ENCODE measurements at regions not wholly inside any gene's neighbourhood (a gene's known extent, or its start where the extent isn't known, plus 50 kb on each side); places are given as distances from the start of the nearest gene placed in this dataset.
"Not testable (repeated sequence)": the region's sequence is repeated elsewhere in the genome, so short reads cannot be mapped to it uniquely, and the experiment has no call there.

DNA sequence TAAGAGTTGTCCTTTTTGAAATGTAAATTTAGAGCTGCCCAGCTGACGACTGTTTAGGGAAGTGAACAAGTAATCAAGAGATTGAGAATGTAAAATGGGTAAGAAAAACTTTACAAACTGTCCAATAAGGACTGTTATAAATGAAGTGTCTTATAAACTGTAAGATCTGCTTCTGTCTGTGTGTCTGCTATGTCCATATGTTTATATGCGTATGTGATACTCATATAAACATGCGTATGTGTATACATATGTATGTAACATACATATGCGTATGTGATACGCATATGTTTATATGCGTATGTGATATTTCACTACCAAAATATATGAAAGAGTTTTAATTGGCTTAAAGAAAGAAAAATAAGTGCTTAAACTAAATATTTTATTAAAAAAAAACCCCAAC is 416.0 kb upstream of the GALNTL6 start:
- Mint-ChIP-seq H3K36me3 (ENCODE audit: low read depth) (no peaks in the 10 kb centered on the region), H3K27me3 (ENCODE audit: low read depth) (no peaks in the 10 kb centered on the region), H3K9me3 (peaks cover 10% of the 10 kb centered on the region), H3K4me1 (ENCODE audit: low read depth) (no peaks in the 10 kb centered on the region), H3K4me3 (no peak overlapping the region), H3K27ac (no peak overlapping the region)
- intact Hi-C loops (cut with micrococcal nuclease): no loop called here
- CTCF ChIA-PET: no interaction called here
- DNase-seq: no peak

DNA sequence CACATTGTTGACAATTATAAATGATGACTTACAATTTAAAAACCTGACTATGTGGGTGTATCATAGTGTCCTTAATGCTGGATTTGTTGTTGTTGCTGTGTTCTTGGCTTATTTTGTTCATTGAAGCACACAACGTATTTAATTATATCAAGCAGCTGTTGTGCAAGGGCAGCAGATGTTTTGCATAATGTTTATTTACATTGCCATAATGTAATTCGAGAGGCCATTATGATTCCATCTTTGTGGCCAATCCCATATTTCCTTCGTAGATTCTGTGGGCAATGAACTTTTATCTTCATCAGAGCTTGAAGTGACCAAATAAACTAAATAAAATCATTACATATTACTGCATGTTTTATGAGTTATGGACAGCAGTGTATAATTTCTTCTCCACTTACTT is 422.6 kb upstream of the GALNTL6 start:
- Mint-ChIP-seq H3K9me3 (peaks cover 16% of the 10 kb centered on the region), H3K4me3 (no peak overlapping the region), H3K36me3 (ENCODE audit: low read depth) (no peaks in the 10 kb centered on the region), H3K27me3 (ENCODE audit: low read depth) (no peaks in the 10 kb centered on the region), H3K27ac (no peak overlapping the region), H3K4me1 (ENCODE audit: low read depth) (no peaks in the 10 kb centered on the region)
- CTCF ChIA-PET: no interaction called here
- intact Hi-C loops (cut with micrococcal nuclease): no loop called here
- no peak for DNase-seq

DNA sequence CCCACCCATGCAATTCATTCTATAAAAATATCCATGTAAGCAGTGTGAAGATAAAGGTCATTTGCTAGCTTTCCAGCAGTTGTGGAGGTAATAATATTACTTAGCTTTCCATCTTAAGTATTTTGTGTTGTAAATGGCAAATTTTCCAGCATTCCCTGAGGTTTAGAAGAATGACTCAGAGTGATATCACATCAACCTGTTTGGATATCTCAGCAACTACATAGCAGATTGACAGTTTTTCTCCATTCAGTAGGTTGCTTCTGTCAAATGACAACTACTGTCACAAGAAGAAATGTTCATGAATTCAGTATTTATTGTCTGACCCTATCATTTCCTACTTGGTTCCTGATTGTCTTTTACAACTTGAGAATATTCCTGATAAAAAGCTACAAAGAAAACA is 434.9 kb upstream of the GALNTL6 start:
- intact Hi-C loops (cut with micrococcal nuclease): no loop called here
- no peak overlapping the region for H3K27ac Mint-ChIP-seq
- CTCF ChIA-PET: no interaction called here

DNA sequence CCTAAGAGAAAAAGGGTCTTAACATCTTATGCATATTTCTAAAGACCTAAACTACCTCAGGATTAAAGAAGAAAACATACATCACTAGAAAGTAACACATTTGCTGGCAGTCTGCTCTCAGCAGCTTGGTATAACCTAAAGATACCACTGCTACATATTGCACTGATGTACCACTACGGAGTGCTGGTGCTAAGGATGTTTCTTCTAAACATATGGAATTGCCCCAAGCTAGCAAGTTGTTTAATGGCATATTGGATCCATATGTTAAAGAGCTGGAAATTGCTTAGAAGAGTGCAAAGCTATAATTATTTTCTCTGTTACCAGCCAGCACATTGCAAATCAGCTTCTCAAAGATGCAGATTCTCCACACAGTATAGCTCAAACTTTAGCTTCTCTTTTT is 436.5 kb upstream of the GALNTL6 start:
- Mint-ChIP-seq H3K27ac (no peak overlapping the region), H3K4me3 (no peak overlapping the region), H3K36me3 (ENCODE audit: low read depth) (no peaks in the 10 kb centered on the region), H3K27me3 (ENCODE audit: low read depth) (no peaks in the 10 kb centered on the region), H3K4me1 (ENCODE audit: low read depth) (no peaks in the 10 kb centered on the region), H3K9me3 (peaks cover 10% of the 10 kb centered on the region)
- intact Hi-C loops (cut with micrococcal nuclease): no loop called here
- no peak for DNase-seq
- CTCF ChIA-PET: no interaction called here

More for the DNA sequence above, 434.9 kb upstream of the GALNTL6 start:
- H3K9me3 Mint-ChIP-seq: peaks cover 11% of the 10 kb centered on the region
- H3K36me3 Mint-ChIP-seq (ENCODE audit: low read depth): no peaks in the 10 kb centered on the region
- DNase-seq: no peak
- no peaks in the 10 kb centered on the region for H3K4me1 Mint-ChIP-seq (ENCODE audit: low read depth)
- no peak overlapping the region for H3K4me3 Mint-ChIP-seq
- no peaks in the 10 kb centered on the region for H3K27me3 Mint-ChIP-seq (ENCODE audit: low read depth)

DNA sequence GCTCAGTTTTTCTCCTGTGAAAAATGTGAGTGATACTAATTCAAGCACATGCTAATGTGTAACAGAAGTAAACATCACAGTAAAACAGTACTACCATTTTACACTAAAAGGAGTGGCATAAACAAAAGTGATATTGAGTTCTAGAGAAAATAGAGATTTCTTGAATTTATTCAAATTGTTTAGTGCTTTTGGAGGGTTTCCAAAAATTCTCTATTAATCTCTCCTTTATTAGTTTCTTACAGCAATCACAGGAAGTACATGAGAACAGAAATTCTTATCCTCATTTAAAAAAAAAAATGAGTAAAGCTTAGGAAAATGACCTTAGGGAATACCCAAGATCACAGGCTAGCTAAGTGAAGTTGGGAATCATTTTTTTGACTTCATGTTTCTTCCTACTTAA is 459.7 kb upstream of the GALNTL6 start:
- Mint-ChIP-seq H3K27ac (no peak overlapping the region), H3K36me3 (ENCODE audit: low read depth) (no peaks in the 10 kb centered on the region), H3K9me3 (peaks cover 16% of the 10 kb centered on the region), H3K27me3 (ENCODE audit: low read depth) (no peaks in the 10 kb centered on the region), H3K4me1 (ENCODE audit: low read depth) (no peaks in the 10 kb centered on the region), H3K4me3 (no peak overlapping the region)
- intact Hi-C loops (cut with micrococcal nuclease): no loop called here
- CTCF ChIA-PET: no interaction called here
- DNase-seq: no peak

GRCh38 chr4:171348090-171348489 is 465.1 kb upstream of the GALNTL6 start:
- no peak for DNase-seq
- CTCF ChIA-PET: no interaction called here

GRCh38 chr4:171342646-171343045 is 470.6 kb upstream of the GALNTL6 start:
- DNase-seq: no peak
- Mint-ChIP-seq H3K36me3 (ENCODE audit: low read depth) (no peaks in the 10 kb centered on the region), H3K4me1 (ENCODE audit: low read depth) (no peaks in the 10 kb centered on the region), H3K9me3 (peaks cover 4% of the 10 kb centered on the region), H3K4me3 (no peak overlapping the region), H3K27ac (no peak overlapping the region), H3K27me3 (ENCODE audit: low read depth) (no peaks in the 10 kb centered on the region)
- CTCF ChIA-PET: interaction anchor here (0.6 kb wide), 1 partner anchor 962 kb away, joined by 3 read pairs; no protein-coding TSS in a partner anchor
- intact Hi-C loops (cut with micrococcal nuclease): no loop called here

More at GRCh38 chr4:171348090-171348489, 465.1 kb upstream of the GALNTL6 start:
- Mint-ChIP-seq H3K4me1 (ENCODE audit: low read depth) (no peaks in the 10 kb centered on the region), H3K4me3 (no peak overlapping the region), H3K9me3 (peaks cover 3% of the 10 kb centered on the region), H3K36me3 (ENCODE audit: low read depth) (no peaks in the 10 kb centered on the region), H3K27me3 (ENCODE audit: low read depth) (no peaks in the 10 kb centered on the region), H3K27ac (no peak overlapping the region)
- intact Hi-C loops (cut with micrococcal nuclease): no loop called here

GRCh38 chr4:171340258-171340657 is 472.9 kb upstream of the GALNTL6 start:
- H3K9me3 Mint-ChIP-seq: peaks cover 4% of the 10 kb centered on the region
- no peak for DNase-seq
- CTCF ChIA-PET: no interaction called here

DNA sequence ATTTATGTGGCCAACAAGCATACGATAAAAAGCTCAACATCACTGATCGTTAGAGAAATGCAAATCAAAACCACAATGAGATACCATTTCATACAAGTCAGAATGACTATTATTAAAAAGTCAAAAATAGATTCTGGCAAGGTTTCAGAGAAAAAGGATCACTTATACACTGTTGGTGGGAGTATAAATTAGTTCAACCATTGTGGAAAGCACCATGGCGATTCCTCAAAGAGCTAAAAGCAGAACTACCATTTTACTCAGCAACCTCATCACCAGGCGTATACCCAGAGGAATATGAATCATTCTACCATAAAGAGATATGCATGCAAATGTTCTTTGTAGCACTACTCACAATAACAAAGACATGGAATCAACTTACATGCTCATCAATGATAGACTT is 478.7 kb upstream of the GALNTL6 start:
- intact Hi-C loops (cut with micrococcal nuclease): no loop called here
- H3K9me3 Mint-ChIP-seq: peaks cover 5% of the 10 kb centered on the region
- H3K4me1 Mint-ChIP-seq (ENCODE audit: low read depth): no peaks in the 10 kb centered on the region
- no peak for DNase-seq
- no peak overlapping the region for H3K27ac Mint-ChIP-seq
- CTCF ChIA-PET: no interaction called here
- H3K27me3 Mint-ChIP-seq (ENCODE audit: low read depth): no peaks in the 10 kb centered on the region
- H3K4me3 Mint-ChIP-seq: no peak overlapping the region
- H3K36me3 Mint-ChIP-seq (ENCODE audit: low read depth): no peaks in the 10 kb centered on the region

More at GRCh38 chr4:171340258-171340657, 472.9 kb upstream of the GALNTL6 start:
- Mint-ChIP-seq H3K4me3 (no peak overlapping the region), H3K36me3 (ENCODE audit: low read depth) (no peaks in the 10 kb centered on the region), H3K27me3 (ENCODE audit: low read depth) (no peaks in the 10 kb centered on the region), H3K4me1 (ENCODE audit: low read depth) (no peaks in the 10 kb centered on the region), H3K27ac (no peak overlapping the region)
- intact Hi-C loops (cut with micrococcal nuclease): no loop called here

GRCh38 chr4:171308661-171309060 is 504.5 kb upstream of the GALNTL6 start:
- DNase-seq: no peak
- Mint-ChIP-seq H3K27me3 (ENCODE audit: low read depth) (no peaks in the 10 kb centered on the region), H3K4me3 (no peak overlapping the region), H3K36me3 (ENCODE audit: low read depth) (no peaks in the 10 kb centered on the region), H3K9me3 (no peaks in the 10 kb centered on the region), H3K27ac (no peak overlapping the region), H3K4me1 (ENCODE audit: low read depth) (no peaks in the 10 kb centered on the region)
- intact Hi-C loops (cut with micrococcal nuclease): no loop called here
- CTCF ChIA-PET: no interaction called here

- H3K4me1 Mint-ChIP-seq (ENCODE audit: low read depth); DNase-seq; H3K36me3 Mint-ChIP-seq (ENCODE audit: low read depth); intact Hi-C loops (cut with micrococcal nuclease); H3K27ac Mint-ChIP-seq; H3K4me3 Mint-ChIP-seq; CTCF ChIA-PET; H3K27me3 Mint-ChIP-seq (ENCODE audit: low read depth): not testable (repeated sequence)
- H3K9me3 Mint-ChIP-seq: peaks cover 13% of the 10 kb centered on the region
Measured at GRCh38 chr4:171298048-171298718, 515.0 kb upstream of the GALNTL6 start.

GRCh38 chr4:171288816-171289432 is 524.3 kb upstream of the GALNTL6 start:
- no peaks in the 10 kb centered on the region for H3K27me3 Mint-ChIP-seq (ENCODE audit: low read depth)
- no peaks in the 10 kb centered on the region for H3K36me3 Mint-ChIP-seq (ENCODE audit: low read depth)
- no peaks in the 10 kb centered on the region for H3K4me1 Mint-ChIP-seq (ENCODE audit: low read depth)
- H3K4me3 Mint-ChIP-seq: no peak overlapping the region
- no peak for DNase-seq
- intact Hi-C loops (cut with micrococcal nuclease): no loop called here
- no peak overlapping the region for H3K27ac Mint-ChIP-seq
- peaks cover 2% of the 10 kb centered on the region for H3K9me3 Mint-ChIP-seq
- CTCF ChIA-PET: no interaction called here

DNA sequence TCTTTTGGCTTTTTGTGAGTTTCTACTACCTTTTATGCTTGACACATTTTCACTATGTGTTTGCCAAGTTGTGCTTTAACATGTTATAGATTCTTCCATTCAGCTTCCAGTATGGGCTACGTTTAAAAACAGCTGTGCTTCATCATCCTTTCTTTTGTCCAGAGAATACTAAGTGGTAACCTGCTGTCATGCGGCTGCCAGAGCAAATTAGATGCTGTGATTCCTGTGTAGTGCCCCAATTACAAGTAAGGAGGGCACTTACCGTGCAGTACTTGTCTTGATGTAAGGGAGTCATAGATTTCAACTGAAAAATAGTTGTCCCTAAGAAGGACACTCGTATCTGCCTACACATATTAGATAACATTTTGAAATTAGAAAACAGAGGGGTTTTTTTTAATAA is 531.8 kb upstream of the GALNTL6 start:
- no peak for DNase-seq
- intact Hi-C loops (cut with micrococcal nuclease): no loop called here
- Mint-ChIP-seq H3K9me3 (no peaks in the 10 kb centered on the region), H3K4me1 (ENCODE audit: low read depth) (no peaks in the 10 kb centered on the region), H3K27ac (no peak overlapping the region), H3K27me3 (ENCODE audit: low read depth) (no peaks in the 10 kb centered on the region), H3K36me3 (ENCODE audit: low read depth) (no peaks in the 10 kb centered on the region), H3K4me3 (no peak overlapping the region)
- CTCF ChIA-PET: no interaction called here
